VCaP (cell line): ENCODE measurements at regions not wholly inside any gene's neighbourhood (a gene's known extent, or its start where the extent isn't known, plus 50 kb on each side); places are given as distances from the start of the nearest gene placed in this dataset.

Experiments
- H3K27ac ChIP-seq: fragments of 450-650 bp; 2 replicates; pipeline ENCODE4 v1.5.1; 2017
- TF ChIP-seq, protein P1 (sequence below): fragments of 450-650 bp; conservative IDR thresholded peaks from 2 replicates; pipeline ENCODE4 v1.5.1; 2017; ENCODE audit warnings: mild to moderate bottlenecking, moderate library complexity

- H3K27ac ChIP-seq: no peak overlapping the region
- TF ChIP-seq, protein P1, sequence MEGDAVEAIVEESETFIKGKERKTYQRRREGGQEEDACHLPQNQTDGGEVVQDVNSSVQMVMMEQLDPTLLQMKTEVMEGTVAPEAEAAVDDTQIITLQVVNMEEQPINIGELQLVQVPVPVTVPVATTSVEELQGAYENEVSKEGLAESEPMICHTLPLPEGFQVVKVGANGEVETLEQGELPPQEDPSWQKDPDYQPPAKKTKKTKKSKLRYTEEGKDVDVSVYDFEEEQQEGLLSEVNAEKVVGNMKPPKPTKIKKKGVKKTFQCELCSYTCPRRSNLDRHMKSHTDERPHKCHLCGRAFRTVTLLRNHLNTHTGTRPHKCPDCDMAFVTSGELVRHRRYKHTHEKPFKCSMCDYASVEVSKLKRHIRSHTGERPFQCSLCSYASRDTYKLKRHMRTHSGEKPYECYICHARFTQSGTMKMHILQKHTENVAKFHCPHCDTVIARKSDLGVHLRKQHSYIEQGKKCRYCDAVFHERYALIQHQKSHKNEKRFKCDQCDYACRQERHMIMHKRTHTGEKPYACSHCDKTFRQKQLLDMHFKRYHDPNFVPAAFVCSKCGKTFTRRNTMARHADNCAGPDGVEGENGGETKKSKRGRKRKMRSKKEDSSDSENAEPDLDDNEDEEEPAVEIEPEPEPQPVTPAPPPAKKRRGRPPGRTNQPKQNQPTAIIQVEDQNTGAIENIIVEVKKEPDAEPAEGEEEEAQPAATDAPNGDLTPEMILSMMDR: no peak
Measured at GRCh38 chr5:18992264-18992663, 995.7 kb downstream of the CDH18 start.

DNA sequence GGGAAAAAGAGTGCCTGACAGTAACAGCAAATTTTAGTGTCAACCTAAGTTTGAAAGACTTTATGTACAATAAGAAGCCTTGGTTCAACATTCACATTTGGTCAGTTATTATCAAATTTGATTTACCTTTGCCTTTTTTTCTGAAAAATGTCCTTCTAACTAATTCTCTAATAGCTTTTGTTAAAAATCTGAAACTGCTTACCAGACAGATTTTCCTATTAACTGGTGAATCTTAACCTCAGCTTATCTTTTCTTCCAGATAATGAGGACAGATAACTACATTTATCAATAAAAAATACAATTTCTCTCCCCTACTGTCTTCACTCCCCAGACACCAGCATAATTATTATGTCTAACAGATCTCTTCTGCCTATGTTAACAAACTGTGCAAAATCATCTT, 988.5 kb downstream of the CDH18 start:
- TF ChIP-seq, protein P1: no peak

DNA sequence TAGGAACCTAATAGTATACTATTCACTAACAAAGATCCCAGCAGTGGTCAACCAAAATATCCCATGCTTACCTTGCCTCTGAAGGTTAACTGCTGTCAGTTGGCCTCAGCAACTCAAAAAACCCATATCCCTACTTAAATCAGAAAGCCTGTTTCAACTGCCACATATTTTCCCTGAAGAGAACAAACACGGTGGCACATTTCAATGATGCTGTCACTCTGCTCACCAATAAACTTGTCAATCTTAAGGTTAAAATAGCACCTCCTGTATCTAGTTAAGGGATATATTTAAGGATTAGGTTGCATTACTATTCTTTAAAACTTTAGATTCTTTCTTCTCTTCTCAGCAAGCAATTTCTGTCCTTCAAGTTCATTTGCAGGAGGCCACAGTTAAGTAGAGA, 986.9 kb downstream of the CDH18 start:
- TF ChIP-seq, protein P1: no peak
- H3K27ac ChIP-seq: no peak overlapping the region

More for the DNA sequence above, 988.5 kb downstream of the CDH18 start:
- no peak overlapping the region for H3K27ac ChIP-seq

DNA sequence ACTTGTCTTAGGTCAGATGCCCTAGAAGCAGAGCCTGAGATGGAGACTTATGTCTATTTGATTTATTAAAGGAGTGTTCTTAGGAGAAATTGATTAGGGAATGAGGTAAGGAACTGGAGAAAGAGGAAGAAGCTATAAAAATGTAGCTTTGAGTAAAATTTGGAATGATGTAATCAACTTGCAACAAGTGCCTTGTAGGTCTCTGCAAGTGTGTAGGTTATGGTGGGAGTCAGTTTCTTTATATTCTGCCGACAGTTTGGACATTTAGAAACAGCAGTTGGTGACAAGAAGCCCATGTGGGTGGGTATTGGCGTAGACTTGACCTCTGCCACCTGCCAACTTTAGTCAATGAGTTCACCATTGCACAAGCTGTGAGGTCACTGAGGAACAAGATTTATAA, 986.5 kb downstream of the CDH18 start:
- no peak overlapping the region for H3K27ac ChIP-seq
- TF ChIP-seq, protein P1: no peak

GRCh38 chr5:19002111-19002510, 985.9 kb downstream of the CDH18 start:
- no peak overlapping the region for H3K27ac ChIP-seq
- TF ChIP-seq, protein P1: no peak

GRCh38 chr5:19018822-19019221, 969.2 kb downstream of the CDH18 start:
- H3K27ac ChIP-seq: no peak overlapping the region
- TF ChIP-seq, protein P1: no peak

DNA sequence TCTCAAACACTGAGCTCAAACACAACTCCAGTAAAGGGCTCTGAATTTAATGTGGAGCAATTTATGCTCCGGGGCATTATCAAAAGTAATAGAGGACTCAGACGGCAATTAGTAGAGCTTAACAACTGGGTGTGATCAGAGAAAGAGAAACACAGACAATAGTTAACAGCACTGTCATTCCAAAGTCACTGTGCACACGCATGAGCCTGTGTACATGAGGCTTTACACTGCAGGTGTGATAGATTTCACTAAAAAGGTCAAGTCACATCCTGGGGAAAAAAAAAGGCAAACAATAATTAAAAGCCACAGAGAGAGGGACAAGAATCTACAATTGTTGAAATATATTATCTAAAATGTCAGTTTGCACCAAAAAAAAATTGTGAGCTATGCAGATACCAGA, 956.5 kb downstream of the CDH18 start:
- TF ChIP-seq, protein P1: no peak
- no peak overlapping the region for H3K27ac ChIP-seq

GRCh38 chr5:19035816-19036215, 952.2 kb downstream of the CDH18 start:
- no peak overlapping the region for H3K27ac ChIP-seq
- TF ChIP-seq, protein P1: no peak
